ENCODE measurements at regions not wholly inside any gene's neighbourhood (a gene's known extent, or its start where the extent isn't known, plus 50 kb on each side); places are given as distances from the start of the nearest gene placed in this dataset.

GRCh38 chr6:105851606-105852005 is 234.5 kb upstream of the PRDM1 start:
- H3K4ac ChIP-seq (ENCODE audit: low read depth in 1 of 2, low read length in 2 of 2) = peak overlapping the region in 1 of 2 experiments; percentile 26
- no peaks in the 10 kb centered on the region for H3K27me3 ChIP-seq (ENCODE audit: control insufficient read depth in 1 of 2, insufficient read depth in 1 of 2, low read length in 2 of 2)
- H3K4me2 ChIP-seq (ENCODE audit: low read length, poor library complexity, severe bottlenecking) = no peak overlapping the region
- no peak overlapping the region for H3K23ac ChIP-seq (ENCODE audit: low read length in 2 of 2)
- no peak overlapping the region for H2BK15ac ChIP-seq (ENCODE audit: low read depth, poor library complexity, severe bottlenecking)
- H2BK12ac ChIP-seq (ENCODE audit: low read length in 2 of 2) = no peak overlapping the region
- no peak overlapping the region for H4K91ac ChIP-seq (ENCODE audit: low read length)
- no peak for DNase-seq
- H3K79me1 ChIP-seq (replicated peaks; ENCODE audit: low read length, poor library complexity, severe bottlenecking) = no peaks in the 10 kb centered on the region
- no peak overlapping the region for H3K4me3 ChIP-seq (ENCODE audit: insufficient read depth in 1 of 2, low read depth in 1 of 2, low read length in 2 of 2)
- H2BK5ac ChIP-seq (ENCODE audit: low read depth, low read length, poor library complexity, severe bottlenecking) = no peak overlapping the region
- H3K27ac ChIP-seq (ENCODE audit: low read length, poor library complexity, severe bottlenecking) = no peak overlapping the region
- peaks cover 2% of the 10 kb centered on the region for H3K4me1 ChIP-seq (ENCODE audit: control insufficient read depth, insufficient read depth, low read depth, low read length)
- WGBS = 91% methylated on average over 4 of the region's 4 CpGs
- H2AFZ ChIP-seq (ENCODE audit: low read depth, low read length) = no peak overlapping the region
- no peak overlapping the region for H2AK5ac ChIP-seq (ENCODE audit: low read length, severe bottlenecking)
- no peaks in the 10 kb centered on the region for H3K9me3 ChIP-seq (ENCODE audit: control insufficient read depth, low read length)
- H3K9ac ChIP-seq (ENCODE audit: low read length) = peak overlapping the region; percentile 70
- H3K18ac ChIP-seq (ENCODE audit: low read depth in 1 of 2, low read length in 2 of 2) = peak overlapping the region in 1 of 2 experiments; percentile 8
- H2BK120ac ChIP-seq (ENCODE audit: low read depth, low read length) = no peak overlapping the region
- no peaks in the 10 kb centered on the region for H3K36me3 ChIP-seq (ENCODE audit: control insufficient read depth in 1 of 2, insufficient read depth in 2 of 2, low read depth in 1 of 2, low read length in 2 of 2)
- no peak overlapping the region for H4K8ac ChIP-seq (ENCODE audit: low read length)
- no peak overlapping the region for H3K14ac ChIP-seq (ENCODE audit: low read length in 2 of 2)

GRCh38 chr6:105851113-105851580 is 235.0 kb upstream of the PRDM1 start:
- Histone ChIP-seq H4K8ac (ENCODE audit: low read length) (peak overlapping the region; percentile 23), H2BK120ac (ENCODE audit: low read depth, low read length) (no peak overlapping the region), H2BK5ac (ENCODE audit: low read depth, low read length, poor library complexity, severe bottlenecking) (no peak overlapping the region), H2BK15ac (ENCODE audit: low read depth, poor library complexity, severe bottlenecking) (no peak overlapping the region), H3K18ac (ENCODE audit: low read depth in 1 of 2, low read length in 2 of 2) (no peak overlapping the region), H3K4ac (ENCODE audit: low read depth in 1 of 2, low read length in 2 of 2) (no peak overlapping the region), H3K4me2 (ENCODE audit: low read length, poor library complexity, severe bottlenecking) (no peak overlapping the region), H3K9me3 (ENCODE audit: control insufficient read depth, low read length) (no peaks in the 10 kb centered on the region), H3K14ac (ENCODE audit: low read length in 2 of 2) (no peak overlapping the region), H3K9ac (ENCODE audit: low read length) (peak overlapping the region; percentile 70), H3K4me3 (ENCODE audit: insufficient read depth in 1 of 2, low read depth in 1 of 2, low read length in 2 of 2) (peak overlapping the region in 1 of 2 experiments; percentile 25), H2BK12ac (ENCODE audit: low read length in 2 of 2) (no peak overlapping the region), H3K79me1 (replicated peaks; ENCODE audit: low read length, poor library complexity, severe bottlenecking) (no peaks in the 10 kb centered on the region), H3K27me3 (ENCODE audit: control insufficient read depth in 1 of 2, insufficient read depth in 1 of 2, low read length in 2 of 2) (no peaks in the 10 kb centered on the region), H3K4me1 (ENCODE audit: control insufficient read depth, insufficient read depth, low read depth, low read length) (peaks cover 2% of the 10 kb centered on the region), H3K27ac (ENCODE audit: low read length, poor library complexity, severe bottlenecking) (no peak overlapping the region), H2AFZ (ENCODE audit: low read depth, low read length) (no peak overlapping the region), H2AK5ac (ENCODE audit: low read length, severe bottlenecking) (no peak overlapping the region), H3K23ac (ENCODE audit: low read length in 2 of 2) (no peak overlapping the region), H4K91ac (ENCODE audit: low read length) (no peak overlapping the region), H3K36me3 (ENCODE audit: control insufficient read depth in 1 of 2, insufficient read depth in 2 of 2, low read depth in 1 of 2, low read length in 2 of 2) (no peaks in the 10 kb centered on the region)
- no peak for DNase-seq
- WGBS = 41% methylated on average over 7 of the region's 10 CpGs

GRCh38 chr6:105850261-105851112 is 235.6 kb upstream of the PRDM1 start:
- Histone ChIP-seq H2BK120ac (ENCODE audit: low read depth, low read length) (no peak overlapping the region), H3K18ac (ENCODE audit: low read depth in 1 of 2, low read length in 2 of 2) (no peak overlapping the region), H3K23ac (ENCODE audit: low read length in 2 of 2) (peak overlapping the region in 1 of 2 experiments; percentile 2), H3K27me3 (ENCODE audit: control insufficient read depth in 1 of 2, insufficient read depth in 1 of 2, low read length in 2 of 2) (no peaks in the 10 kb centered on the region), H3K27ac (ENCODE audit: low read length, poor library complexity, severe bottlenecking) (no peak overlapping the region), H3K4ac (ENCODE audit: low read depth in 1 of 2, low read length in 2 of 2) (no peak overlapping the region), H3K9ac (ENCODE audit: low read length) (peak overlapping the region; percentile 70), H3K4me1 (ENCODE audit: control insufficient read depth, insufficient read depth, low read depth, low read length) (peaks cover 2% of the 10 kb centered on the region), H3K79me1 (replicated peaks; ENCODE audit: low read length, poor library complexity, severe bottlenecking) (no peaks in the 10 kb centered on the region), H2BK12ac (ENCODE audit: low read length in 2 of 2) (peak overlapping the region in 1 of 2 experiments; percentile 49), H3K9me3 (ENCODE audit: control insufficient read depth, low read length) (no peaks in the 10 kb centered on the region), H2AFZ (ENCODE audit: low read depth, low read length) (peak overlapping the region; percentile 29), H2AK5ac (ENCODE audit: low read length, severe bottlenecking) (no peak overlapping the region), H3K4me3 (ENCODE audit: insufficient read depth in 1 of 2, low read depth in 1 of 2, low read length in 2 of 2) (peak overlapping the region in 1 of 2 experiments; percentile 25), H2BK5ac (ENCODE audit: low read depth, low read length, poor library complexity, severe bottlenecking) (no peak overlapping the region), H4K8ac (ENCODE audit: low read length) (peak overlapping the region; percentile 9), H4K91ac (ENCODE audit: low read length) (peak overlapping the region; percentile 5), H3K4me2 (ENCODE audit: low read length, poor library complexity, severe bottlenecking) (no peak overlapping the region), H3K14ac (ENCODE audit: low read length in 2 of 2) (peak overlapping the region in 1 of 2 experiments; percentile 96), H2BK15ac (ENCODE audit: low read depth, poor library complexity, severe bottlenecking) (no peak overlapping the region), H3K36me3 (ENCODE audit: control insufficient read depth in 1 of 2, insufficient read depth in 2 of 2, low read depth in 1 of 2, low read length in 2 of 2) (no peaks in the 10 kb centered on the region)
- DNase-seq = no peak
- WGBS = 93% methylated on average over 11 of the region's 11 CpGs

GRCh38 chr6:105849746-105850145 is 236.4 kb upstream of the PRDM1 start:
- Histone ChIP-seq H3K27ac (ENCODE audit: low read length, poor library complexity, severe bottlenecking) (no peak overlapping the region), H2BK15ac (ENCODE audit: low read depth, poor library complexity, severe bottlenecking) (no peak overlapping the region), H3K4me1 (ENCODE audit: control insufficient read depth, insufficient read depth, low read depth, low read length) (peaks cover 2% of the 10 kb centered on the region), H3K4me3 (ENCODE audit: insufficient read depth in 1 of 2, low read depth in 1 of 2, low read length in 2 of 2) (no peak overlapping the region), H2BK5ac (ENCODE audit: low read depth, low read length, poor library complexity, severe bottlenecking) (no peak overlapping the region), H3K18ac (ENCODE audit: low read depth in 1 of 2, low read length in 2 of 2) (peak overlapping the region in 1 of 2 experiments; percentile 70), H3K27me3 (ENCODE audit: control insufficient read depth in 1 of 2, insufficient read depth in 1 of 2, low read length in 2 of 2) (no peaks in the 10 kb centered on the region), H2AFZ (ENCODE audit: low read depth, low read length) (peak overlapping the region; percentile 29), H3K23ac (ENCODE audit: low read length in 2 of 2) (peak overlapping the region in 1 of 2 experiments; percentile 2), H2AK5ac (ENCODE audit: low read length, severe bottlenecking) (peak overlapping the region; percentile 54), H3K36me3 (ENCODE audit: control insufficient read depth in 1 of 2, insufficient read depth in 2 of 2, low read depth in 1 of 2, low read length in 2 of 2) (no peaks in the 10 kb centered on the region), H3K79me1 (replicated peaks; ENCODE audit: low read length, poor library complexity, severe bottlenecking) (no peaks in the 10 kb centered on the region), H3K9me3 (ENCODE audit: control insufficient read depth, low read length) (no peaks in the 10 kb centered on the region), H3K4me2 (ENCODE audit: low read length, poor library complexity, severe bottlenecking) (no peak overlapping the region), H2BK12ac (ENCODE audit: low read length in 2 of 2) (peak overlapping the region in 1 of 2 experiments; percentile 49), H3K4ac (ENCODE audit: low read depth in 1 of 2, low read length in 2 of 2) (peak overlapping the region in 1 of 2 experiments; percentile 7), H3K9ac (ENCODE audit: low read length) (no peak overlapping the region), H2BK120ac (ENCODE audit: low read depth, low read length) (no peak overlapping the region), H4K91ac (ENCODE audit: low read length) (peak overlapping the region; percentile 5), H4K8ac (ENCODE audit: low read length) (peak overlapping the region; percentile 50), H3K14ac (ENCODE audit: low read length in 2 of 2) (peak overlapping the region in 1 of 2 experiments; percentile 96)
- WGBS = 80% methylated on average over 6 of the region's 6 CpGs
- no peak for DNase-seq

Data from mesenchymal stem cell (in vitro differentiated cells and primary cell).